K562 (cell line): ENCODE measurements at regions not wholly inside any gene's neighbourhood (a gene's known extent, or its start where the extent isn't known, plus 50 kb on each side); places are given as distances from the start of the nearest gene placed in this dataset.

Source experiments
- ATAC-seq: fragments of 200-7000 bp; cut with Tn5 transposase; 3 replicates; pipeline ENCODE4 v1.9.1; 2020; ENCODE audit warnings: moderate library complexity
- BruUV-seq: library from RNA; stranded (reverse); fragments of 400-500 nt; replicated peaks from 2 replicates; lab custom pipeline; 2021; lab: Mats Ljungman, UMichigan
- CTCF ChIA-PET: fragments of 300-600 bp; formaldehyde crosslinking; extraction: SDS; loops from one replicate; lab custom pipeline; 2021; ENCODE audit warnings: low intra/inter-chr PET ratio; lab: Yijun Ruan, JAX
- POLR2A ChIA-PET: fragments of 300-600, 350-650 bp; sonication (Branson Sonifier 250); formaldehyde crosslinking; extraction: SDS; loops from one replicate; lab custom pipeline; 2021; ENCODE audit warnings: antibody characterized with exemption, inconsistent platforms; lab: Yijun Ruan, JAX
- DNase-seq, 4 experiments: peaks; one replicate each; pipeline versions ENCODE4 v3.0.0 to v3.0.0-alpha.2; 2011 to 2018; ENCODE audit warnings: low spot score in 3 of 4, mixed read lengths in 3 of 4; ENCODE audit errors: extremely low read depth in 1 of 4
- FAIRE-seq: peaks from 2 replicates; lab custom pipeline; 2011; peaks lifted over from hg19 to GRCh38; lab: Jason Lieb, UNC
- H2AFZ ChIP-seq: 2 replicates; pipeline ENCODE4 v1.6.0; 2011; ENCODE audit warnings: low read depth, low read length, control low read depth, inconsistent platforms
- H3K27ac ChIP-seq: fragments of 200-600 bp; 3 replicates; pipeline ENCODE4 v1.8.0; 2011; ENCODE audit warnings: low read depth, mild to moderate bottlenecking, control low read depth, inconsistent platforms, low read length, moderate library complexity, mixed read lengths; ENCODE audit errors: extremely low read depth
- H3K27me3 ChIP-seq, 2 experiments: fragments of 300-600 bp in 1 of 2; 2 replicates in 1 of 2; 3 replicates in 1 of 2; pipeline versions ENCODE4 v1.6.0 to v1.8.0; 2011; ENCODE audit warnings: inconsistent platforms in 2 of 2, low read length in 2 of 2, mild to moderate bottlenecking in 1 of 2, mixed read lengths in 1 of 2, moderate library complexity in 1 of 2; ENCODE audit not compliant: control insufficient read depth in 2 of 2, insufficient read depth in 2 of 2
- H3K36me3 ChIP-seq: fragments of 300-600 bp; 3 replicates; pipeline ENCODE4 v1.8.0; 2011; ENCODE audit warnings: mild to moderate bottlenecking, low read length, inconsistent platforms; ENCODE audit not compliant: control insufficient read depth, insufficient read depth
- H3K4me1 ChIP-seq, 2 experiments: fragments of 200-600 bp in 1 of 2; replicated peaks in 1 of 2; 2 replicates in 1 of 2; 3 replicates in 1 of 2; pipeline versions ENCODE4 v1.5.1 to v1.8.0; 2011; ENCODE audit warnings: inconsistent platforms in 2 of 2, low read length in 2 of 2, mild to moderate bottlenecking in 1 of 2, mixed read lengths in 1 of 2, moderate library complexity in 1 of 2; ENCODE audit not compliant: control insufficient read depth in 2 of 2, insufficient read depth in 2 of 2
- H3K4me2 ChIP-seq: 2 replicates; pipeline ENCODE4 v1.6.1; 2011; ENCODE audit warnings: low read length, control low read depth, inconsistent platforms, mixed read lengths; ENCODE audit not compliant: insufficient read depth
- H3K4me3 ChIP-seq: fragments of 200-600 bp; sonication (generic), shearing (Covaris generic); 2 replicates; pipeline ENCODE4 v1.5.1; 2016; ENCODE audit warnings: control low read depth, inconsistent platforms
- H3K79me2 ChIP-seq: fragments of 200-600 bp; 3 replicates; pipeline ENCODE4 v1.8.0; 2011; ENCODE audit warnings: low read length, inconsistent platforms; ENCODE audit not compliant: control insufficient read depth, insufficient read depth
- H3K9ac ChIP-seq, 2 experiments: 2 replicates each; pipeline versions ENCODE4 v1.6.0 to v1.6.1; 2011; ENCODE audit warnings: low read depth in 2 of 2, low read length in 2 of 2, control low read depth in 1 of 2, inconsistent platforms in 1 of 2, mild to moderate bottlenecking in 1 of 2, mixed read lengths in 1 of 2; ENCODE audit not compliant: insufficient read depth in 1 of 2
- H3K9me1 ChIP-seq: one replicate; pipeline ENCODE4 v1.6.0; 2011; ENCODE audit warnings: inconsistent platforms, mild to moderate bottlenecking, low read length, moderate library complexity; ENCODE audit not compliant: control insufficient read depth, insufficient read depth
- H3K9me3 ChIP-seq: replicated peaks from 2 replicates; pipeline ENCODE4 v1.5.1; 2011; ENCODE audit warnings: low read depth, low read length, inconsistent platforms; ENCODE audit not compliant: control insufficient read depth, insufficient read depth
- H4K20me1 ChIP-seq: replicated peaks from 2 replicates; pipeline ENCODE4 v1.6.1; 2011; ENCODE audit warnings: low read length, inconsistent platforms, mixed read lengths; ENCODE audit not compliant: control insufficient read depth, insufficient read depth
- FOXJ2 ChIP-seq: fragments of 200-800 bp; sonication (Bioruptor generic); IDR thresholded peaks from 2 replicates; pipeline ENCODE4 v1.6.1; 2016; ENCODE audit warnings: missing genetic modification characterization, missing compliant biosample characterization
- HES1 ChIP-seq: fragments of 450-650 bp; IDR thresholded peaks from 2 replicates; pipeline ENCODE4 v1.6.1; 2016; ENCODE audit warnings: low read depth, mild to moderate bottlenecking, moderate library complexity
- HOXB6 ChIP-seq: fragments of 250-450 bp; sonication (Bioruptor Pico); IDR thresholded peaks from 2 replicates; pipeline ENCODE4 v1.5.1; 2022; ENCODE audit warnings: mild to moderate bottlenecking, borderline replicate concordance
- IRF9 ChIP-seq: fragments of 450-650 bp; IDR thresholded peaks from 2 replicates; pipeline ENCODE4 v1.6.1; 2016; ENCODE audit warnings: missing biosample characterization, missing genetic modification characterization
- KLF1 ChIP-seq: fragments of 450-650 bp; IDR thresholded peaks from 2 replicates; pipeline ENCODE4 v1.6.1; 2016; ENCODE audit warnings: missing genetic modification characterization, missing compliant biosample characterization
- MYNN ChIP-seq, 2 experiments: sonication (generic); formaldehyde crosslinking in 1 of 2; IDR thresholded peaks; 2 replicates each; pipeline versions ENCODE4 v1.5.0 to v1.6.1; 2016 to 2020; ENCODE audit warnings: antibody characterized with exemption in 1 of 2, missing genetic modification reagents in 1 of 2
- NKRF ChIP-seq: fragments of 450-650 bp; IDR thresholded peaks from 2 replicates; pipeline ENCODE4 v1.6.1; 2016; ENCODE audit warnings: borderline replicate concordance
- POLR3G ChIP-seq: IDR thresholded peaks from 2 replicates; pipeline ENCODE4 v1.6.1; 2011; ENCODE audit not compliant: insufficient read length, insufficient replicate concordance; ENCODE audit errors: extremely low read depth
- TAF1 ChIP-seq: IDR thresholded peaks from 2 replicates; pipeline ENCODE4 v1.6.1; 2011; ENCODE audit warnings: mild to moderate bottlenecking, low read length, moderate library complexity; ENCODE audit not compliant: insufficient read depth, control insufficient read depth, severe bottlenecking; ENCODE audit errors: extremely low read depth
- TFE3 ChIP-seq: fragments of 450-650 bp; formaldehyde crosslinking; IDR thresholded peaks from 2 replicates; pipeline ENCODE4 v1.4.0; 2020; ENCODE audit warnings: mild to moderate bottlenecking, mixed read lengths
- THRA ChIP-seq: fragments of 450-650 bp; IDR thresholded peaks from 2 replicates; pipeline ENCODE4 v1.6.1; 2017; ENCODE audit warnings: mild to moderate bottlenecking, moderate library complexity
- ZNF146 ChIP-seq: IDR thresholded peaks from one replicate; pipeline ENCODE4 v1.6.1; 2018; ENCODE audit warnings: missing compliant biosample characterization; ENCODE audit not compliant: unreplicated experiment
- ZNF239 ChIP-seq: fragments of 250-450 bp; sonication (Bioruptor Pico); IDR thresholded peaks from 2 replicates; pipeline ENCODE4 v1.4.0; 2020; ENCODE audit warnings: mild to moderate bottlenecking
- ZNF280A ChIP-seq: fragments of 450-650 bp; IDR thresholded peaks from 2 replicates; pipeline ENCODE4 v1.6.1; 2018; ENCODE audit warnings: mild to moderate bottlenecking, low read depth; ENCODE audit not compliant: partially characterized antibody
- WGBS: fragments of 100-300 bp; shearing (Covaris generic); methylation state at CpG from one replicate; pipeline ENCODE4 v1.1.6; 2016; ENCODE audit warnings: low coverage, mixed read lengths; ENCODE audit not compliant: insufficient coverage; ENCODE audit errors: missing lambda C conversion rate; 5-methylcytosine and 5-hydroxymethylcytosine counted together
- in situ Hi-C: fragments of 300-500 bp; cut with MboI; formaldehyde crosslinking; loops from 4 replicates; pipeline ENCODE4 v1.15.0; 2018; ENCODE audit warnings: inconsistent platforms, mixed read lengths
- intact Hi-C: fragments of 100-400 bp; cut with micrococcal nuclease; formaldehyde crosslinking; loops from 2 replicates; pipeline ENCODE4 v1.14.2; 2022

- no peaks in the 10 kb centered on the region for H4K20me1 ChIP-seq
- no peak overlapping the region for H3K4me3 ChIP-seq
- ATAC-seq (no peak), DNase-seq (no peak), FAIRE-seq (no peak)
- no peaks in the 10 kb centered on the region for H3K27me3 ChIP-seq
- H3K4me2 ChIP-seq, result no peak overlapping the region
- H3K27ac ChIP-seq, result no peak overlapping the region
- H3K9ac ChIP-seq, result no peak overlapping the region
- no peak overlapping the region for H2AFZ ChIP-seq
- no peaks in the 10 kb centered on the region for H3K36me3 ChIP-seq
- H3K9me3 ChIP-seq, result no peaks in the 10 kb centered on the region
- H3K4me1 ChIP-seq, result no peaks in the 10 kb centered on the region
- WGBS, result 0% methylated on average over 3 of the region's 3 CpGs
- intact Hi-C loops, result no loop called here
- no peaks in the 10 kb centered on the region for H3K79me2 ChIP-seq
- H3K9me1 ChIP-seq, result no peaks in the 10 kb centered on the region
- no TSS peak for BruUV-seq
- POLR2A ChIA-PET, result no interaction called here
- in situ Hi-C loops, result no loop called here
- no peak for TF ChIP-seq NKRF
- TF ChIP-seq HES1, result no peak
- TF ChIP-seq ZNF146 (CRISPR knock-in tag), result no peak
- TF ChIP-seq POLR3G, result no peak
- TF ChIP-seq ZNF239 (CRISPR knock-in tag), result no peak
- no peak for TF ChIP-seq IRF9
- no peak for TF ChIP-seq KLF1 (tag)
- no peak for TF ChIP-seq HOXB6 (CRISPR knock-in tag)
- TF ChIP-seq THRA, result no peak
- TF ChIP-seq FOXJ2 (tag), result no peak
- TF ChIP-seq TFE3, result no peak
- TF ChIP-seq ZNF280A, result no peak
- TF ChIP-seq MYNN (IDR thresholded peaks at IDR 0.05), result no peak
- TF ChIP-seq MYNN (CRISPR knock-in tag; IDR thresholded peaks at IDR 0.05), result no peak
- TF ChIP-seq TAF1, result no peak
- CTCF ChIA-PET, result no interaction called here
Observed at GRCh38 chr14:98510392-98510791, 761.6 kb downstream of the BCL11B start.
